Smooth muscle cell (in vitro differentiated cells): ENCODE measurements at regions not wholly inside any gene's neighbourhood (a gene's known extent, or its start where the extent isn't known, plus 50 kb on each side); places are given as distances from the start of the nearest gene placed in this dataset.
"Not testable (repeated sequence)": the region's sequence is repeated elsewhere in the genome, so short reads cannot be mapped to it uniquely, and the experiment has no call there.

Experiments used
- DNase-seq: peaks from one replicate; lab custom pipeline; 2025; ENCODE audit not compliant: unreplicated experiment; lab: John Stamatoyannopoulos, UW
- H2AFZ ChIP-seq: fragments of 200-600 bp; sonication (generic); 2 replicates; pipeline ENCODE4 v1.6.0; 2016; ENCODE audit warnings: antibody characterized with exemption, low read depth, mild to moderate bottlenecking
- H3F3A ChIP-seq: fragments of 200-600 bp; sonication (generic); 2 replicates; pipeline ENCODE4 v1.6.0; 2017; ENCODE audit warnings: antibody characterized with exemption, low read depth
- H3K27ac ChIP-seq: fragments of 200-600 bp; sonication (generic); 2 replicates; pipeline ENCODE4 v1.5.1; 2016; ENCODE audit warnings: low read depth, mild to moderate bottlenecking
- H3K27me3 ChIP-seq: fragments of 200-600 bp; sonication (generic); 2 replicates; pipeline ENCODE4 v1.6.1; 2016; ENCODE audit warnings: low read depth, mild to moderate bottlenecking
- H3K36me3 ChIP-seq: fragments of 200-600 bp; sonication (generic); 2 replicates; pipeline ENCODE4 v1.5.1; 2016; ENCODE audit warnings: low read depth
- H3K4me1 ChIP-seq: fragments of 200-600 bp; sonication (generic); 2 replicates; pipeline ENCODE4 v1.5.1; 2016; ENCODE audit warnings: low read depth
- H3K4me2 ChIP-seq: fragments of 200-600 bp; sonication (generic); 2 replicates; pipeline ENCODE4 v1.6.0; 2016; ENCODE audit warnings: mild to moderate bottlenecking
- H3K4me3 ChIP-seq: fragments of 200-600 bp; sonication (generic); 2 replicates; pipeline ENCODE4 v1.5.1; 2016; ENCODE audit warnings: mild to moderate bottlenecking
- H3K79me2 ChIP-seq: fragments of 200-600 bp; sonication (generic); 2 replicates; pipeline ENCODE4 v1.6.0; 2016; ENCODE audit warnings: low read depth, mild to moderate bottlenecking
- H3K9ac ChIP-seq: fragments of 200-600 bp; sonication (generic); 2 replicates; pipeline ENCODE4 v1.6.0; 2016; ENCODE audit warnings: low read depth
- H3K9me3 ChIP-seq: fragments of 200-600 bp; sonication (generic); replicated peaks from 2 replicates; pipeline ENCODE4 v1.5.1; 2016; ENCODE audit warnings: low read depth
- H4K20me1 ChIP-seq: fragments of 200-600 bp; sonication (generic); 2 replicates; pipeline ENCODE4 v1.6.0; 2016; ENCODE audit warnings: low read depth
- WGBS: methylation state at CpG from one replicate; pipeline ENCODE4 v1.1.7; 2016; ENCODE audit warnings: low lambda C conversion rate; 5-methylcytosine and 5-hydroxymethylcytosine counted together
- TF ChIP-seq, protein P1 (sequence below): fragments of 200-600 bp; sonication (generic); IDR thresholded peaks from 2 replicates; pipeline ENCODE4 v1.5.1; 2017; ENCODE audit warnings: borderline replicate concordance, mild to moderate bottlenecking, antibody characterized with exemption; ENCODE audit not compliant: insufficient read depth, poor library complexity, severe bottlenecking

DNA sequence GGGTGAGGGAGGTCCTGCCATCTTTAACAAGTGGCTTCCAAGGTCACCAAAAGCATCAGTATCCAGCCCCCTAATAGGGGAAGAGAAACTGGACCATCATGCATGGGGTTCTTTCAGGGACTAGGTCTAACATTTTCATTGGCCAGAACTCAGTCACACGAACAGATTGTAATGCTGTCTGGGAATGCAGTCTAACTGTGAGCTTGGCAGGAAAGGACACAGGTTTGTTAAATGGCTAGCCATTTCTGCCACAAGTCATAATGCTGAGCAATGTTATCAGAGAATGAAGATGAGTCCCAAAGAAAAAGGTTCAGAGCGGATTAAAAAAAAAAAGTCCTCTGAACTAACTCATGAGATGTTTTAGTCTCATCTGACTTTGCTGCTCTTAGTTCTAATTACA lies 70.9 kb upstream of the TNP1 start:
- H3K36me3 ChIP-seq = no peaks in the 10 kb centered on the region
- H3K79me2 ChIP-seq = no peaks in the 10 kb centered on the region
- H3K9me3 ChIP-seq = no peaks in the 10 kb centered on the region
- H2AFZ ChIP-seq = no peak overlapping the region
- no peak overlapping the region for H3K27ac ChIP-seq
- TF ChIP-seq, protein P1, sequence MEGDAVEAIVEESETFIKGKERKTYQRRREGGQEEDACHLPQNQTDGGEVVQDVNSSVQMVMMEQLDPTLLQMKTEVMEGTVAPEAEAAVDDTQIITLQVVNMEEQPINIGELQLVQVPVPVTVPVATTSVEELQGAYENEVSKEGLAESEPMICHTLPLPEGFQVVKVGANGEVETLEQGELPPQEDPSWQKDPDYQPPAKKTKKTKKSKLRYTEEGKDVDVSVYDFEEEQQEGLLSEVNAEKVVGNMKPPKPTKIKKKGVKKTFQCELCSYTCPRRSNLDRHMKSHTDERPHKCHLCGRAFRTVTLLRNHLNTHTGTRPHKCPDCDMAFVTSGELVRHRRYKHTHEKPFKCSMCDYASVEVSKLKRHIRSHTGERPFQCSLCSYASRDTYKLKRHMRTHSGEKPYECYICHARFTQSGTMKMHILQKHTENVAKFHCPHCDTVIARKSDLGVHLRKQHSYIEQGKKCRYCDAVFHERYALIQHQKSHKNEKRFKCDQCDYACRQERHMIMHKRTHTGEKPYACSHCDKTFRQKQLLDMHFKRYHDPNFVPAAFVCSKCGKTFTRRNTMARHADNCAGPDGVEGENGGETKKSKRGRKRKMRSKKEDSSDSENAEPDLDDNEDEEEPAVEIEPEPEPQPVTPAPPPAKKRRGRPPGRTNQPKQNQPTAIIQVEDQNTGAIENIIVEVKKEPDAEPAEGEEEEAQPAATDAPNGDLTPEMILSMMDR = no peak
- WGBS = 96% methylated on average over 2 of the region's 2 CpGs
- no peaks in the 10 kb centered on the region for H3K27me3 ChIP-seq
- H3K4me3 ChIP-seq = no peak overlapping the region
- no peak overlapping the region for H3K4me2 ChIP-seq
- H4K20me1 ChIP-seq = no peaks in the 10 kb centered on the region
- no peak overlapping the region for H3K9ac ChIP-seq
- peaks cover 5% of the 10 kb centered on the region for H3F3A ChIP-seq
- peaks cover 8% of the 10 kb centered on the region for H3K4me1 ChIP-seq
- no peak for DNase-seq

DNA sequence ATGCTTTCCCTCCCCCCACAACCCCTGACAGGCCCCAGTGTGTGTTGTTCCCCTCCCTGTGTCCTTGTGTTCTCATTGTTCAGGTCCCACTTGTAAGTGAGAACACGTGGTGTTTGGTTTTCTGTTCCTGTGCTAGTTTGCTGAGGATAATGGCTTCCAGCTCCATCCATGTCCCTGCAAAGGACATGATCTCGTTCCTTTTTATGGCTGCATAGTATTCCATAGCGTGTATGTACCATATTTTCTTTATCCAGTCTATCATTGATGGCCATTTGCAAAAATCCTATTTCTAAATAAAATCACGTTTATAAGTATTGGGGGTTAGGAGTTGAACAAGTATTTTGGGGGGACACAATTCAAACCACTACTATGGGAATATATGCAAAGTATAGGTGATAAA lies 69.5 kb upstream of the TNP1 start:
- H3K4me2 ChIP-seq, H3K36me3 ChIP-seq, H3K9me3 ChIP-seq, H2AFZ ChIP-seq, H3K4me3 ChIP-seq, H3K79me2 ChIP-seq, H3K27me3 ChIP-seq, H3F3A ChIP-seq, H3K9ac ChIP-seq, H4K20me1 ChIP-seq, H3K27ac ChIP-seq, DNase-seq: not testable (repeated sequence)
- 91% methylated on average over 4 of the region's 4 CpGs for WGBS
- H3K4me1 ChIP-seq = peaks cover 15% of the 10 kb centered on the region

DNA sequence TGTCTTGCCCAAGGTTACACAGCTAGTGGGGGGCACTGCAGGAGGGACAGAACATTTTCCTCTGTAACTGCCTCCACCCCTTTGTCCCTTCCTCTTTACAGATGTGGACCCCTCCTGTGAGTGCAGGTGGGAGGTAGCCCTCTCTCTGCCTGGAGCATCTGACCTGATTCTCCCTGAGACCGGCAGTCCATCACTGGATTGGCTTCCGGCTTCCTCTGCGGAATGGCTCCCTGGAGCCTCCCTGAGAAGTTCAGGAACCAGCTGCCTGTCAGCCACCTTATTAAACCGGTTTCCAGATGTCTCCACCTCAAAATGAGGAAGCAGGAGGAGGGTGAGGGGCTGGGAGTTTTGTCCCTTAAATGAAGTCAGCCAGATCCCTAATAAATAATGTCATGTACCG lies 67.3 kb upstream of the TNP1 start:
- no peak overlapping the region for H3K27ac ChIP-seq
- TF ChIP-seq, protein P1 = no peak
- H3K4me1 ChIP-seq = peaks cover 7% of the 10 kb centered on the region
- WGBS = 85% methylated on average over 5 of the region's 5 CpGs
- no peaks in the 10 kb centered on the region for H3K79me2 ChIP-seq
- H3K36me3 ChIP-seq = no peaks in the 10 kb centered on the region
- H3K27me3 ChIP-seq = no peaks in the 10 kb centered on the region
- no peak for DNase-seq
- no peaks in the 10 kb centered on the region for H3K9me3 ChIP-seq
- no peak overlapping the region for H3K4me3 ChIP-seq
- no peaks in the 10 kb centered on the region for H4K20me1 ChIP-seq
- H3K9ac ChIP-seq = no peak overlapping the region
- no peaks in the 10 kb centered on the region for H3F3A ChIP-seq
- no peak overlapping the region for H3K4me2 ChIP-seq
- H2AFZ ChIP-seq = no peak overlapping the region

DNA sequence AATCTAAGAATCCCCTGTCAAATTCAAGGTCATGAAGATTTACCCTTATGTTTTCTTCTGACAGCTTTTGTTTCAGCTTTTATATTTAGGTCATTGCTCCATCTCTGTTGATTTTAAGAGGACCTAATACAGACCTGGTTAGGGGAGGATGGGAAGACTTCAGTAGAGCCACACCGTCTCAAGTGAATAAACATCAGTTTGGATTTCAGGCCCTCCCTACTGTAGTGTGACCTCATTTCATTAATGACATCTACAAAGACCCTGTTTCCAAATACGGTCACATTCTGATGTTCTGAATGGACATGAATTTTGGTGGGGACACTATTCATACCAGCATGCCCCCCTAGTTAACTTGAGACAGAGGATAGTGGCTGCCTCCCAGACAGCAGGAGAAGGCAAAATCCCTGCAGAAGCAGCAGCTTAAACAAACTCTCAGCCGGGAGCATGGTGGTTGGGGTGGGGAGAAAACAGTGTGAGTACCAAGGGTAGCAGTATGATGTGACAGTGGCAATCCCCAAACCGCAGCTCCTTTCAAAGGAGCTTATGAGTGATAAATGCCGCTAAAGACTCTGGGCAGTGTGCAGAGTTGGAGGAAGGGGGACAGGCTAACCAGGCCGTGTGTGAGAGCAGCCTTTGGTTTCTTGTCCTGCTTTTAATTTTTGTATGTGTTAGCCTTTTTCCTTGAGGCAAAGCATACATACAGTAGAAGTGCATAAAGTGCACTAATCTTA lies 65.9 kb upstream of the TNP1 start:
- Histone ChIP-seq H2AFZ (no peak overlapping the region), H3K4me3 (no peak overlapping the region), H3K36me3 (no peaks in the 10 kb centered on the region), H3K27ac (peak overlapping the region; percentile 6), H3K27me3 (no peaks in the 10 kb centered on the region), H3K4me1 (peaks cover 11% of the 10 kb centered on the region), H3F3A (no peaks in the 10 kb centered on the region), H3K4me2 (peak overlapping the region; percentile 16), H4K20me1 (no peaks in the 10 kb centered on the region), H3K79me2 (no peaks in the 10 kb centered on the region), H3K9ac (no peak overlapping the region), H3K9me3 (no peaks in the 10 kb centered on the region)
- no peak for DNase-seq
- TF ChIP-seq, protein P1 = no peak
- 29% methylated on average over 6 of the region's 6 CpGs for WGBS
